ENCODE measurements at regions not wholly inside any gene's neighbourhood (a gene's known extent, or its start where the extent isn't known, plus 50 kb on each side); places are given as distances from the start of the nearest gene placed in this dataset.

DNA sequence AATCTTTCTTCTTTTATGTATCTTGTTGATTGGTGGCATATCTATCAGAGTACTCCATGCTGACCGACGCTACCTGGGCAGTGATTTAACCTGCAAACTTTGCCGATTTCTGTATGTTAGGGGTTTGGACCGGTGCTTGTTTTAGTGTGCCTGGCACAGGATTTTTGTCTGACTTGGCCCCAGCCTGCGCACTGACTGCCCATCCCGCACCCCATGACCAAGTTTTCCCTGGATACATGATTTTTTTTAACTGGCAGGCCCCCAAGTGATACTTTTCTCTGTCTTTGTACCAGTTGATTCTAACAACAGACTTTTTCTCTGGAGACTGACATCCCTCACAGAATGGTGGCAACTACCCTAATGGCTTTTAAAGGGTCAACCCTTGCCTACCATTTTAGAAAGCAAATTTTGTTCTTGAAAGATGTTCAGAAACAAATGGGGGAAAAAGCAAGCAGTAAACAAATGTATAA lies 69.0 kb upstream of the C1QTNF9B start:
- TF ChIP-seq, protein P1, sequence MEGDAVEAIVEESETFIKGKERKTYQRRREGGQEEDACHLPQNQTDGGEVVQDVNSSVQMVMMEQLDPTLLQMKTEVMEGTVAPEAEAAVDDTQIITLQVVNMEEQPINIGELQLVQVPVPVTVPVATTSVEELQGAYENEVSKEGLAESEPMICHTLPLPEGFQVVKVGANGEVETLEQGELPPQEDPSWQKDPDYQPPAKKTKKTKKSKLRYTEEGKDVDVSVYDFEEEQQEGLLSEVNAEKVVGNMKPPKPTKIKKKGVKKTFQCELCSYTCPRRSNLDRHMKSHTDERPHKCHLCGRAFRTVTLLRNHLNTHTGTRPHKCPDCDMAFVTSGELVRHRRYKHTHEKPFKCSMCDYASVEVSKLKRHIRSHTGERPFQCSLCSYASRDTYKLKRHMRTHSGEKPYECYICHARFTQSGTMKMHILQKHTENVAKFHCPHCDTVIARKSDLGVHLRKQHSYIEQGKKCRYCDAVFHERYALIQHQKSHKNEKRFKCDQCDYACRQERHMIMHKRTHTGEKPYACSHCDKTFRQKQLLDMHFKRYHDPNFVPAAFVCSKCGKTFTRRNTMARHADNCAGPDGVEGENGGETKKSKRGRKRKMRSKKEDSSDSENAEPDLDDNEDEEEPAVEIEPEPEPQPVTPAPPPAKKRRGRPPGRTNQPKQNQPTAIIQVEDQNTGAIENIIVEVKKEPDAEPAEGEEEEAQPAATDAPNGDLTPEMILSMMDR (IDR thresholded peaks at IDR 0.05) = no peak
- no peak for TF ChIP-seq POLR2A (IDR thresholded peaks at IDR 0.05)
- no peak for TF ChIP-seq POLR2AphosphoS5 (IDR thresholded peaks at IDR 0.05; ENCODE audit: insufficient read depth in 1 of 2, low read depth in 1 of 2)
